Right renal pelvis (tissue), 4 donors: ENCODE measurements at regions not wholly inside any gene's neighbourhood (a gene's known extent, or its start where the extent isn't known, plus 50 kb on each side); places are given as distances from the start of the nearest gene placed in this dataset.

Experiments
- DNase-seq, 4 donors: peaks; one replicate each; pipeline ENCODE4 v3.0.0-alpha.2; 2013; ENCODE audit warnings: low read depth in 4 of 4, low spot score in 3 of 4, missing footprints in 1 of 4

GRCh38 chrX:39453889-39454621 lies 643.7 kb downstream of the BCOR start:
- DNase-seq: no peak

GRCh38 chrX:39456894-39457604 lies 640.7 kb downstream of the BCOR start:
- DNase-seq: no peak

DNA sequence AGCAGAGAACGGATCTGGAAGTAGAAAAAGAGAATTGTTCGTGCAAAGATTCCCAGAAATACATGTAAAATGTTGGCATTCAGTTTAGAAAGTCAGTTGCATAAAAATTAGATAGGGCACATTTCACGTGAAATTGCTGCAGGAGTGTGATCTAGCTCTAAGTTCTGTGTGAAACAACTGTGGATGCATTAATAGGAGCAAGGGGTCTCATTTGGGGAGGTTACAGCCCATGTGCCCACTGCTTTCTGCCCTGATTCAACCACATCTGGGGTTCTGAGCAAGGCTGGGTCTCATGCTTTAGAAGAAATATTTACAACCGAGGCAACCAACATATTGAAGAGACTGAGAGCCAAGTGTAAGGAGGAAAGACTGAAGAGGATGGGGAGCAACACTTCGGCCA lies 639.0 kb downstream of the BCOR start:
- DNase-seq: no peak

DNA sequence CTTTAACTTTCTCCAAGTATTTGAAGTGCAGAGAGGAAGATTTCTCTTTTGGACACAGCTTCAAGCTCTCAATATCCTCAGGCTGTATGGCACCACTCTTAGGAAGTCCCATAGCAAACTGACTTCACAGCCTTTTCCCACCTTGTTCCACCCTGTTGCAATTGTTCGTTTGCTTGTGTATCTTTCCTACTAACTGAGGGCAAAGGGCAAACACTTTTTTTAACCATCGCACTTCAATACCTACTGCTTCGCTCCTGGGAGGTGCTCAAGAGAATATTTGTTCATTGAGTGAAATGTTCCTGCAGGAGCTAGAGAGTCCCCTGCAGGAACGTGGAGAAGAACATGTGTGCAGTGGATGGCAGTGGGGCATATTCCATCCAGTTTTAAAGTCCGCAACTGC lies 638.6 kb downstream of the BCOR start:
- DNase-seq: no peak

GRCh38 chrX:39459952-39460351 lies 637.8 kb downstream of the BCOR start:
- DNase-seq: no peak

GRCh38 chrX:39460499-39460898 lies 637.3 kb downstream of the BCOR start:
- DNase-seq: no peak

DNA sequence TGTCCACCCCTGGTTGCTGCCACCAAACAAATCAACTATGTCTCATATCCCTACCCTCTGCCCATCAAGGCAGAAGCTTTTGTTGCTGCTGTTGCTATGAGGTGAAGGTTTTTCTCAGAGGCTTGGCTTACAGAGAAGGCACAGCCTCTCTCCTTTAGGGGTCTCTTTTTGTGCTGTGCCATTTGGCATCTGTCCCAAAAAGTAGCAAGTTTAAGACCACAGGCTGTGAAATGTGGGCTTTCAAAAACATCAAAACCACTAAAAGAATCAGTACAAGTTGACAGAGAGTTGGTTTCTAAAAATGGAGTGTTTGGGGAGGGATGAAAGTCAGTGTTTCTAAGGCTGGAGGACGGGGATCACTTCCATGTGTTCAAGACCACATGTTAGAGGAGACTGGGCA lies 634.9 kb downstream of the BCOR start:
- no peak for DNase-seq

- no peak for DNase-seq
Observed at GRCh38 chrX:39464253-39464652, 633.5 kb downstream of the BCOR start.

- no peak for DNase-seq
Observed at GRCh38 chrX:39465467-39465866, 632.3 kb downstream of the BCOR start.

DNA sequence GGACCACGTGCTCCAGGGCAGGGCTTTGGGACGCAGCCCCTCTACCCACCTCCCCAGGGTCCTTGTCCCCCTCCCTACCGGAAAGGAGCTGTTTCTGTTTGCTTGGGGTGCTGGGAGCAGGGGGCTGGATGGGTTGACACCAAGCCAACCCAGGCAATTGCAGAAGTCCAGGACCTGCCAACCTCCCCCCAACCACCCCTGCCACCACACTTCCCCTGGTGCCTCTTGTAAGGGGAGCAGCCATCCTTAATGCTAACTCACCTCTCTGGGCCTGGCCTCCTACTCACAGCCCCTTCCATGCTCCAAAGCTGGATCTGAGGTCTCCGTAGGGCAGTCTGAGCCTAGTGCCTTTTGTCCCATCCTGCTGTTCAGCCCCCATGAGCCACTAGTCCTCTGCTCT lies 631.9 kb downstream of the BCOR start:
- no peak for DNase-seq

DNA sequence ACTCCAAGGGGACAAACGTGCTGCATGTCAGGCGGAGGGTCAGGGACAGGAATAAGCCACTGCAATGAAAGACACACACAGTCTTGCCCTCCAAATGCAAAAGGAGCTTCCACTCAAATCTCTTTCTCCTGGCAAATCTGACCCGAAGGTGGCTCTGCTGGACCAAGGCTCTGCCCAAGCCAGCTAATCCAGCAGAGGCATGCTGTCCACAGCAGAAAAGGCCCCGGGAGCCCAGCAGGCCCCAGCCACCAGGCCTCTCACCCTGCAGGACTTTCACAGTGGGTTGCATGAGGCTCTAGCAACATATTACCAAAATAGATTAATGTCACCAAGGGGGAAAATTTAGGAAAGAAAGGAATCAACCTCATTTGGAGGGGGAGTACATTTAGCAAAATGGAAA lies 628.6 kb downstream of the BCOR start:
- no peak for DNase-seq

DNA sequence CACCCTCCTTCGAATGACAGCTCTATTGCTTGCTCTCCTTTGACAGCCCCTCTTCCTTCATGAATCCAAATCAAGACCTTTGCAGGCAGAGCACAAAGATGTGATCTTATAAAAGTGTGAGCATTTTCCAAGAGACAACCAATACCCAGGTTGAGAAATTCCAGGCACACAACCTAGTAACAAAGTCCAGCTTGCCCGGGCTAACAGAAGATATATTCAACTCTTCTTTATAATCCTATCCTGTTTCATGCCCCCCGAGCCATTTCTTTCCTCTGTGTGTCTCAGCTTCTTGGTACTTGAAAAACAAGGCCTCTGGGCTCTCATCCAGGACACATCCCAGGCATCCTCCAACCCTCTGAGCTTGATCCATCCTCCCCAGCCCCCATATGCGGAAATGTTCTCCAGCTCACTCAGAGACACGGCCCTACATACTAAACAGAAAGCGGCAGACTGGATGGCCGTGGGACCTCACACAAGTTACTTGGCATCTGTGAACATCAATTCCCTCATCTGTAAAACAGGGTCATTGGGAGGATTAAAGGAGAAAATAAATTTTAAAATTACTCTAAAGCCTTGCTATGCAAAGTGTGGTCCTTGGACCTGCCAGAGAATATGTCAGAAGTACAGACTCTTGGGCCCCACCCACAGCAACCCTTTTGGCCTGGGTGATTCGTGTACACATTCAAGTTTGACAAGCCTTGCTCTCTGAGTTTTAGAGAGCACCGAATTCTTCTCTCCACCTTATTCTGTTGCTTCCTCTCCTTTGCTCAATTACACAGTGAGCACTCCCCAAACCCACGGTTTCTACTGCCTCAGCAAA lies 627.0 kb downstream of the BCOR start:
- DNase-seq: no peak

GRCh38 chrX:39472161-39472560 lies 625.6 kb downstream of the BCOR start:
- no peak for DNase-seq

DNA sequence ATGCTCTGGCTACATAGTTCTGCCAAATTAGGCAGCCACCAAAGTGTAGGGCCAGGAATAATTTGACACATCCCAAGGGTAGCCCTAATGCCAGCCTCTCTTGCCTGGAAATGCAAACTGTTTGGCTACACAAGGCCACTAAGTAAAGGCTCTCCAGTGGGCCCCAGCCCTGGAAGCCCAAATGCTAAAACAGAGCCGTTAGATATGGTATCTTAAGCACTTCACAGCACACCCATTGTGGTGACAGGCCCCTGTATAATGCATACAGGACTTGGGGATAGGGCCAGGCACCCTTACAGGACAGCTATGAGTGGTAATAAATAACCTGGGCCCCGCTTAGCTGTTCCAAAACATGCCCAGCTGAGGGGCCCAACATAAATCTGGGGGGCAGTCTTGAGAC lies 623.9 kb downstream of the BCOR start:
- no peak for DNase-seq

DNA sequence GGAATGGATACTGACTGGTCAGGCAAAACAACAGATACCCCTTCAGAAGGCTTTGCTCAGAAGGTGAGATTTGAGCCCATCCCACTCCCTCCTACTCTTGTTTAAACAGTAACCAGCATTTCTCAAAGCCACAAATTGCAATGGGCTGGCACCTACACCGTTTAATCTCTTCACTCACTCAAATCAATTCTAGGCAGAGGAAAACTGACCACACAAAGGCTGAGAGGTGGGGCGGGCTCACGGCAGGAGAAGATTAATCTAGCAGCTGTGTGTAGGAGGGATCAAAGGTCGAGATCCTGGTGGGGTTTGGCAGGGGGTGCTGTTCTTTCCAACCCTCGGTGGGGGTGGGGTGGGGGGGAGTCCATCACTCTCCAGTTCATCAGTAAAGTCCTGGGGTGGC lies 622.4 kb downstream of the BCOR start:
- no peak for DNase-seq

DNA sequence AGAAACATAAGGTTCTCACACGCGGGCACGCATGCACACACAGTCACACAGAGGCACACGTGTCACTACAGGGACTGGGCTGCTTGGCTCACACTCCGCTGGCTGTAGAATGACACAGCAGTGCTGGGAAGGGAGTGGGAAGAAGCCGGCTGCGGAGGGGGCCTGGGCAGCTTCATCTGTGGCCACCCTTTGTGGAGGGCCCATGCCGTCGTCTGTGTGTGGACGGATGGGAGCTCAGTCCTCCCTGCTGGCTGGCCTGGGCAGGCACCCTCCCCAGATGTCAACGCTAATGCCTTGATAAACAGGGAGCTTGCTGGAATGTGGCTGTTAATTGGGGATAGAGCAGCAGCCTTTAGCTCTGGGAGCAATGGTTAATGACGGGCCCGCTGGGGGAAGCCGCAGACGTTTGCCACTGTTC lies 621.1 kb downstream of the BCOR start:
- DNase-seq: no peak

- no peak for DNase-seq
Observed at GRCh38 chrX:39477031-39477761, 620.6 kb downstream of the BCOR start.

GRCh38 chrX:39477762-39478120 lies 620.0 kb downstream of the BCOR start:
- DNase-seq: peak in 3 of 4 donors; percentile 38 to 59 (median 58)

DNA sequence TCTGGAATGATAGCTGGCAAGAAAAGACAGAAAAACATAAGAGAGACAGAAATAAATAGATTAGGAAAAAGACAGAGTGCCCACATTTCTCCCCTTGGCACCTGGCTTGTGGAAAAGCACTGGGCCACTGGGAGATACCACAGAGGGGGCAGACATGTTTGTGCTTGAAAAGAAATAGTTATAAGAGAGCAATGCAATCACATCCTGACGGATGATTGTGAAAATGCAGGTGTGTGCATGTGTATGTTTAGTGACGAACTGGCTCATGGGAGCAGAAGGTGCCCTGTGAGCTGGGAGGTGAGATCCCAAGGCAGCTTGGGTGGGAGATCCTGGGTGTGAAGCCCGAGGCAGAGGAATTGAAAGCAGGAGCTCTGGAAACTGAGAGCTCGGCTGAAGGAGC lies 617.9 kb downstream of the BCOR start:
- no peak for DNase-seq

DNA sequence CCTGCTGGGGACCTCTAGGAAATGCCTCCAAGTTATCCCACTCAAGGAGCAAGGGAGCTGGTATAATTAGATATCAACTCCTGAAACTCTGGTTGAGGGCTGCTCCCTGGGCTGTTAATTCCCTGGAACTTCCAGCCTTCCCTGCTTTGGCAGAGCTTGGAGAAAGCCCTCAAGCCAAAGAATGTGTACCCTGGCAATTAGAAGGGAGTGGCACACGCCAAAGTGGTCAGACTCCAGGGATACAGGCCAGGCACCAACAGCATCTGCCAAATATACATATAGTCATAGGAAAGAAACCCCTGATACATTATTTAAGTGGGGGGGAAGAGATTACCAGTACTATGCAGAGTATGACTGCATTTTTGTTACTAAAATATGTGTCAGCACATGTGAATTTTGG lies 616.8 kb downstream of the BCOR start:
- no peak for DNase-seq

DNA sequence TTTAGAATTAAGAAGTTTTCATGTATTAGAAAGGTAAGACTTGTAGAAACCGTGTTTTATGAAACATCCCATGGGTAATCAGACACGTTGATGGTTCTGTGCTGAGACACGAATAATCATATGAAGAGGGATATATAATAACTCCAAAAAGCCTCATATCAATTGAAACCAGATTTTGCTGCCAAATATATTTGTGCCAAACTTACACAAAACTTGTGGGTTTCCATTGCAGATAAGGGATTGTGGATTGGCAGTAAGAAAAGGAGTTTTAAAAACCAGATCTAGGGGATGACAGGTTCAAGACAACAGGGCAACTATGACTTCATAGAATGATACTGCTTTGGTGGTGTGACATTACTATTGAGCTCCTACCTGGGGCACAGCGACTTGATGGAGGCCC lies 616.1 kb downstream of the BCOR start:
- no peak for DNase-seq
